HAP-1 (cell line): ENCODE measurements at regions not wholly inside any gene's neighbourhood (a gene's known extent, or its start where the extent isn't known, plus 50 kb on each side); places are given as distances from the start of the nearest gene placed in this dataset.
"Not testable (repeated sequence)": the region's sequence is repeated elsewhere in the genome, so short reads cannot be mapped to it uniquely, and the experiment has no call there.

ENCODE experiments used
- DNase-seq, 2 experiments: peaks; one replicate each; pipeline ENCODE4 v3.0.0-alpha.2; 2016 to 2020; ENCODE audit warnings: low spot score in 2 of 2
- H3K27me3 ChIP-seq: fragments of 250-450 bp; sonication (Bioruptor Pico); 2 replicates; pipeline ENCODE4 v1.5.1; 2020; ENCODE audit warnings: low read depth, mild to moderate bottlenecking, moderate library complexity
- H3K36me3 ChIP-seq: fragments of 250-450 bp; sonication (Bioruptor Pico); replicated peaks from 2 replicates; pipeline ENCODE4 v1.5.1; 2020; ENCODE audit warnings: mild to moderate bottlenecking
- H3K4me1 ChIP-seq: fragments of 250-450 bp; sonication (Bioruptor Pico); 2 replicates; pipeline ENCODE4 v1.5.1; 2020; ENCODE audit warnings: mild to moderate bottlenecking
- H3K4me3 ChIP-seq: fragments of 250-450 bp; sonication (Bioruptor Pico); 2 replicates; pipeline ENCODE4 v1.5.1; 2020; ENCODE audit warnings: mild to moderate bottlenecking, moderate library complexity
- H3K9me3 ChIP-seq: fragments of 250-450 bp; sonication (Bioruptor Pico); 2 replicates; pipeline ENCODE4 v1.5.1; 2020; ENCODE audit warnings: mild to moderate bottlenecking, moderate library complexity
- in situ Hi-C: fragments of 300-500 bp; cut with MboI; formaldehyde crosslinking; loops from 3 replicates; pipeline ENCODE4 v1.14.3; 2020; ENCODE audit warnings: low sequenced_read_pairs, inconsistent platforms, mixed read lengths

- Histone ChIP-seq H3K4me3 (no peak overlapping the region), H3K9me3 (no peaks in the 10 kb centered on the region), H3K36me3 (no peaks in the 10 kb centered on the region), H3K4me1 (no peaks in the 10 kb centered on the region), H3K27me3 (no peaks in the 10 kb centered on the region)
- DNase-seq = no peak
- in situ Hi-C loops = no loop called here
Observed at GRCh38 chr3:33977227-33977626, 178.8 kb downstream of the PDCD6IP start.

GRCh38 chr3:33980252-33980651, 181.8 kb downstream of the PDCD6IP start:
- no peaks in the 10 kb centered on the region for H3K27me3 ChIP-seq
- no peak overlapping the region for H3K4me3 ChIP-seq
- H3K36me3 ChIP-seq = no peaks in the 10 kb centered on the region
- in situ Hi-C loops = no loop called here
- H3K9me3 ChIP-seq = no peaks in the 10 kb centered on the region
- H3K4me1 ChIP-seq = no peaks in the 10 kb centered on the region
- DNase-seq = no peak

- H3K36me3 ChIP-seq = no peaks in the 10 kb centered on the region
- in situ Hi-C loops = no loop called here
- H3K4me3 ChIP-seq = no peak overlapping the region
- H3K27me3 ChIP-seq = no peaks in the 10 kb centered on the region
- DNase-seq = no peak
- no peaks in the 10 kb centered on the region for H3K9me3 ChIP-seq
- no peaks in the 10 kb centered on the region for H3K4me1 ChIP-seq
Observed at GRCh38 chr3:33982269-33982798, 183.9 kb downstream of the PDCD6IP start.

GRCh38 chr3:33982949-33983348, 184.5 kb downstream of the PDCD6IP start:
- H3K27me3 ChIP-seq, H3K36me3 ChIP-seq, in situ Hi-C loops, H3K4me1 ChIP-seq, H3K4me3 ChIP-seq, DNase-seq, H3K9me3 ChIP-seq: not testable (repeated sequence)

DNA sequence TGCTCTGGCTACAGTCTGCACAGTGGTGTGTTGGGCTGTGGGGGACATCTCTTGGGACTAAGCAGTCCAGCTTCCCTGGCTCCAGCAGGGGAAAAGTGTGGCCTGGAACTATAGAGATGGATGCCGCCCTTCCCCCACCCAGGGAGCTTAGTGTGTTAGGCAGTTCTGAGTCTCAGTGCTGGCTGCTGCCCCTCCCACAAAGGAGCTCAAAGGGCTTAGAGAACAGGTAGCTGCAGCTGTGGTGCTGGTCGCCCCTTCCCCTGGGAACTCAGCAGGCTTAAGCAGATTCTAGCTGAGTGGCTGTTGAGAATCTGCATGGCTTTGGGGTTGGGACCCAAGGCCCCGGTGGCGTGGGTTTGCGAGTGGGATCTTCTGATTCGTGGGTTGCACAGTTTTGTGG, 190.8 kb downstream of the PDCD6IP start:
- Histone ChIP-seq H3K36me3 (no peaks in the 10 kb centered on the region), H3K4me3 (no peak overlapping the region), H3K27me3 (no peaks in the 10 kb centered on the region), H3K4me1 (no peaks in the 10 kb centered on the region), H3K9me3 (no peaks in the 10 kb centered on the region)
- in situ Hi-C loops = no loop called here
- DNase-seq = no peak

GRCh38 chr3:33991673-33992072, 193.2 kb downstream of the PDCD6IP start:
- Histone ChIP-seq H3K4me1 (no peaks in the 10 kb centered on the region), H3K36me3 (no peaks in the 10 kb centered on the region), H3K4me3 (no peak overlapping the region), H3K27me3 (no peaks in the 10 kb centered on the region), H3K9me3 (no peaks in the 10 kb centered on the region; the same call in 1 of the 2 replicates)
- in situ Hi-C loops = no loop called here
- no peak for DNase-seq

DNA sequence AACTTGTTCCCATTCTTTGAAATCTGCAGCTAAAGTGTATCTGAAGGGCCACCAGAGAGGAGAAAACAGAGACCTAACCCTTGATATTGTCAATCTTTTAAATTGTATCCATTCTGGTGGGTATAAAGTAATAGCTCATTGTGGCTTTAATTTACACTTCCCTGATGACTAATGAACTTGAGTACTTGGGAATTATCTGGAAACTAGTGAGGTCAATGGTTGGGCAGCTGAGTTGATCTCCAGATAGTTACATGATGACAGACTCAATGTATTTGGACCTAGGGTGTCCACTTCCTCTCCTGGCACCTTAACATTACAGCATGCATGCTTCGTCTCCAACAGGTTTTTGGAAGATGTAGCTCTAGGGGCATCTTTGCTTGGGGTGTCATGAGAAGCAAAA, 195.2 kb downstream of the PDCD6IP start:
- no peaks in the 10 kb centered on the region for H3K36me3 ChIP-seq
- no peaks in the 10 kb centered on the region for H3K4me1 ChIP-seq
- no peak for DNase-seq
- no peak overlapping the region for H3K4me3 ChIP-seq
- H3K9me3 ChIP-seq = no peaks in the 10 kb centered on the region; the same call in 1 of the 2 replicates
- no peaks in the 10 kb centered on the region for H3K27me3 ChIP-seq
- in situ Hi-C loops = no loop called here

DNA sequence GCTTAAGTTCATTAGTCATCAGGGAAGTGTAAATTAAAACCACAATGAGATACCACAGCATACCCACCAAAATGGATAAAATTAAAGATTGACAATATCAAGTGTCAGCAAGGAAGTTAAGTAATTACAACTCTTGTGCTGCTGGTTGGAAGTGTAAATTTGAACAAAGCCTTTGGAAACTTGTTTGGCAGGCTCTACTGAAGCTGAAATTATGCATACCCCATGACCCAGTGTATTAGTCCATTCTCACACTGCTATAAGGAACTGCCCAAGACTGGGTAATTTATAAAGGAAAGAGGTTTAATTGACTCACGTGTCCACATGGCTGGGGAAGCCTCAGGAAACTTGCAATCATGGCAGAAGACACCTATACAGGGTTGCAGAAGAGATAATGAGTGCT, 196.1 kb downstream of the PDCD6IP start:
- Histone ChIP-seq H3K36me3 (no peaks in the 10 kb centered on the region), H3K4me1 (no peaks in the 10 kb centered on the region), H3K9me3 (no peaks in the 10 kb centered on the region; the same call in 1 of the 2 replicates), H3K27me3 (no peaks in the 10 kb centered on the region), H3K4me3 (no peak overlapping the region)
- no peak for DNase-seq
- in situ Hi-C loops = no loop called here

- Histone ChIP-seq H3K27me3 (no peaks in the 10 kb centered on the region), H3K4me3 (no peak overlapping the region), H3K4me1 (no peaks in the 10 kb centered on the region), H3K36me3 (no peaks in the 10 kb centered on the region), H3K9me3 (no peaks in the 10 kb centered on the region)
- no peak for DNase-seq
- in situ Hi-C loops = no loop called here
Observed at GRCh38 chr3:34000301-34000700, 201.9 kb downstream of the PDCD6IP start.

DNA sequence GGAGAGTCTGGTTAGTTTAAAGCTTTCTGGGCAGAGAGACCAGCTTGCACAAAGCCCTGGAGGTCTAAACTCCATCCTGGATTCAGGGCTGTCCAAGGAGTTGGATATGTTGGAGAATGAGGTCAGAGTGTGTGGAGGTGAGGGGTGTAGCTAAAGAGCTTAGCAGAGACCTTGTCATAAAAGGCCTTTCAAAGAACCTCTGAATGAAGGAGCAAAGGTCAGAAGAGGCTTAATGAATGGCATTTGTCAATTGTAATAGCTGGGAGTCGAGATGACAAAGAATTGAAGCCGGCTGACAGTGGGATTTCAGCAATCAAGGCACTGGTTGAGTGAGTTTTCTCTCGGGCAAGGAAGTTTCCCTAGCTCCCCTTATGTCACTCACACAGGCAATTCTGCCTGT, 202.6 kb downstream of the PDCD6IP start:
- in situ Hi-C loops = no loop called here
- DNase-seq = peak in 1 of 2 experiments; percentile 16
- no peaks in the 10 kb centered on the region for H3K36me3 ChIP-seq
- no peaks in the 10 kb centered on the region for H3K27me3 ChIP-seq
- H3K4me1 ChIP-seq = no peaks in the 10 kb centered on the region
- no peak overlapping the region for H3K4me3 ChIP-seq
- H3K9me3 ChIP-seq = no peaks in the 10 kb centered on the region

GRCh38 chr3:34001990-34002389, 203.6 kb downstream of the PDCD6IP start:
- no peaks in the 10 kb centered on the region for H3K9me3 ChIP-seq
- in situ Hi-C loops = no loop called here
- H3K4me3 ChIP-seq = no peak overlapping the region
- H3K27me3 ChIP-seq = no peaks in the 10 kb centered on the region
- H3K4me1 ChIP-seq = no peaks in the 10 kb centered on the region
- DNase-seq = no peak
- no peaks in the 10 kb centered on the region for H3K36me3 ChIP-seq

DNA sequence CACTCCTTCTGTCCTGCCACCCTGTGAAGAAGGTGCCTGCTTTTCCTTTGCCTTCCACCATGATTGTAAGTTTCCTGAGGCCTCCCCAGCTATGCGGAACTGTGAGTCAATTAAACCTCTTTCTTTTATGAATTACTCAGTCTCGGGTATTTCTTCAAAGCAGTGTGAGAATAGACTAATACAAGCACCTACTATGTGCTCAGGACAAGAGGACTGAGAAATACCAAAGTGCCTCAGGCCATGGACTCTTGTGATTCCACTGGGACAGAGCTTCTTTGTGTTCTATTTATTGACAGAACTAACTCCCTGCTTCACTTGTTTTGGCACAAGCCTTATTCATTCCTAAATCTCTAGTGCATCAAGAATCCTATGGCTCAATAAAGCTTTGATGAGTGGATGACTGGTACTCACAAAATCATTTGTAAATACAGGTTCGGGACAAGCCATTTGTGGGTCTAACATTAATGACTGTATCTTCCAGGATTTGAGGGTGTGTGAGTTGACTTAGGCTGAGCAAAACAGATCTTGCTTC, 204.2 kb downstream of the PDCD6IP start:
- in situ Hi-C loops = no loop called here
- Histone ChIP-seq H3K9me3 (no peaks in the 10 kb centered on the region), H3K4me3 (no peak overlapping the region), H3K4me1 (no peaks in the 10 kb centered on the region), H3K36me3 (no peaks in the 10 kb centered on the region), H3K27me3 (no peaks in the 10 kb centered on the region)
- DNase-seq = no peak

- no peaks in the 10 kb centered on the region for H3K36me3 ChIP-seq
- DNase-seq = no peak
Observed at GRCh38 chr3:34005886-34006285, 207.5 kb downstream of the PDCD6IP start.

DNA sequence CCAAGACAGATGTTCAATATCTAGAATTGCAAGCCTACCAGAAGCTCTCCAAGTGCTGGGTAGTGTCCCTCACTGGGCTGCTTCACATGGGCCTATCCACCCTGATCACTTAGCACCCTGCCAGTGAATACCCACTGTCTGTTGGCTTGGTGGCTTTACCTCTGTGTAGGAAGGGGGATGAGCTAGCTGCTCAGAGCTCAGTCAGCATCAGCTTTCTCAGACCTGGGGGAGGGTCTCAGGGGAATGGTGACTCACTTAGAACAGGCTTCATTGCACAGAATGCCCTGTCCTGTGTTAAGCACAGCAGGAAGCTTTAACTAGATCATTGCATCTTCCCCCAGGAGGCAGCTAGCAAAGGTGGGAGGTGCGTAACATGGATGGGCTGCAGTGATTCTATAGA, 209.8 kb downstream of the PDCD6IP start:
- Histone ChIP-seq H3K9me3 (no peaks in the 10 kb centered on the region), H3K4me1 (no peaks in the 10 kb centered on the region), H3K27me3 (no peaks in the 10 kb centered on the region), H3K4me3 (no peak overlapping the region), H3K36me3 (no peaks in the 10 kb centered on the region)
- in situ Hi-C loops = no loop called here
- no peak for DNase-seq

More at GRCh38 chr3:34005886-34006285, 207.5 kb downstream of the PDCD6IP start:
- in situ Hi-C loops = no loop called here
- H3K27me3 ChIP-seq = no peaks in the 10 kb centered on the region
- no peaks in the 10 kb centered on the region for H3K9me3 ChIP-seq
- no peak overlapping the region for H3K4me3 ChIP-seq
- no peaks in the 10 kb centered on the region for H3K4me1 ChIP-seq
